ENCODE measurements at regions not wholly inside any gene's neighbourhood (a gene's known extent, or its start where the extent isn't known, plus 50 kb on each side); places are given as distances from the start of the nearest gene placed in this dataset.
A peak's percentile ranks its signal among the peaks of the same experiment; 100 is the strongest.

GRCh38 chr3:106533093-106533787, 664.4 kb upstream of the CBLB start:
- DNase-seq, result peak; percentile 4

DNA sequence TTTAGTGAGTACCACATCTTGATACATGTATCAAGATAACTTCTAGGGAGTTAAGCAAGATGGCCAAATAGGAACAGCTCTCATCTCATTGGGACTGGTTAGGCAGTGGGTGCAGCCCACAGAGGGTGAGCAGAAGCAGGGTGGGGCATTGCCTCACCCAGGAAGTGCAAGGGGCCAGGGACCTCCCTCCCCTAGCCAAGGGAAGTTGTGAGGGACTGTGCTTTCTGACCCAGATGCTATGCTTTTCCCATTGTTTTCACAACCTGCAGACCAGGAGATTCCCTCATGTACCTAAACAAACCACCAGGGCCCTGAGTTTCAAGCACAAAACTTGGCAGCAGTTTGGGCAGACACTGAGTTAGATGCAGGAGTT, 665.0 kb upstream of the CBLB start:
- no peak for DNase-seq

GRCh38 chr3:106534206-106534605, 665.4 kb upstream of the CBLB start:
- DNase-seq, result no peak

GRCh38 chr3:106540743-106541142, 671.9 kb upstream of the CBLB start:
- DNase-seq, result no peak

DNA sequence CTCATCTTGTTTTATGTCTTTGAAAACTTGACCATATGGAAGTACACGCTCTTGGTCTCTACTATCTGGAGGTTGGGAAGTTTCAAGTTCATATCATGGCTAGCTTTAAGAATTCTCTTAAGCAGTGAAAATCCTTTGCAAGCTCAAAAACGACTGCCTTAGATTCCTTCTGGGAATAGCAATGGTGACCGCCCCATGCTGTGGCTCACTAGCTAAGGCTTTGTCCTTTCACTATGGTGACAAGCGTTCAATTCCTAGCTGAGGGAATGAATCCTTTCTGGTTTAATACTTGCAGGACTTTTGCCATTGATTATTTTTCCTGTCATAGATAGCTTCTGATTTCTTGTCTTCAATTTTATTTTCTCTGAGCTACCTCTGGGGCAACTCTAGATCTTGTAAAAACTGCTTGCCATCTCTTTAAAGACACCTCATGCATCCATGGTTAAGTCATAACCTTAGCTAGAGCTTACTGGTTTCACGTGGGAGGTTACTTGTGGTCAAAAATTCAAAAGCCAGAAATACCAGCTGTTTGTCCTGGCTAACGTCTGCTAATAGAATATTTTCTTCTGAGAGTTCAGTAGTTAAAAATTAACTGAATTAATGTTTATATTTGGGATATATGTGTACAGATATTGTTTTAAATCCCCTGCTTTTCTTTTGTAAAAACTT, 673.4 kb upstream of the CBLB start:
- DNase-seq, result no peak

DNA sequence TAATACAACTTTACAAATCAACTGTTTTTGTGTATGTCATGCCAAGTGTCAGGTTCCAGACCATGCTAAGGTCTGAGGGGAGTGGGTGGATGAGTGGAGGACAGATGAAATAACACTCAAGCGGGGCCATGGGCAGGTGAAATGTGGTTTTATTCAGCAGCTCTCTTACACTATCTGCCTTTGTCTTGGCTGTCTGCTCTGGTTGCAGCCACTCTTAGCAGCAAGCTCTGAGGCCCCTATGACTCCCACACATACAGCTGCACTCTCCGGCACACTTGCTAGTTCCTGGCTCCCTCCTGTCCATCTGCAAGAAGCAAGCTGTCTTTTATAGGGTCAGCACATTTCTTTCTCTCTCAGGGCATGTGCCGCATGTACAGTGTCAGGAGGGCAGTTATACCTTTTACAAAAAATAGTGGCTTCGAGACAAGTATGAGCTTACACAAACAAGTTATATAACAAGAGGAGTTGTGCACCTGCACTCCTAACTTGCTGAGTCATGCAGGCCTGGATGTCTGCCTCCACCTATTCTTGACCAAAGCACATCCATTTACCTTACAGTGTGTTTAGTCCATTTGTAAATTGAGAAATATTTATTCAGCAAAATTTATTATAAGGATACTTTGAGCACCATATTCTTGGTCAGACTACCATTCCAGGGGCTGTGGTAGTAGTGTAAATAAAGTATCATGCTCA, 683.7 kb upstream of the CBLB start:
- no peak for DNase-seq

DNA sequence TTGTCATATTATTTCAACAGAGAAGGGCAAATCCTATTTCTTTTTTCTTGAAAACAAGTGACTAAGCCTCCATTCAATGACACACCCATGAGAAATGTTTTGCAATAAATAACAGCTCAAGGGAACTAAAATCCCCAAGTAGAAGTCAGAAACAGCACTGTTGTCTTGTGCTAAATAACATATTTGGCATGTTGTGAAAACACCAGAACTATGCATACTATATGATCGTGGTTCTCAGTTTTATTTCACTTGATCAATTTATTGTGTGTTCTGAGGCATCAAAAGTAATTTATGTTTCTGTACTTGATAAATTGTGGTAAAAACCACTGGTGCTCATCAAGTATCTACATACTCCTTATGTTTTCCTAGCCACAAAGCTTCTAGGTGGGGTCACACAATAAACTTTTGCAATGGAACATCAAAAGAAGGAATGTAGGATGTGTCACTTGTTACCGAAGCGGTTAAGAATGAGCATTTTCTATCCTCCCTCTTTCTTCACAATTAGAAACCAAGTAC, 691.7 kb upstream of the CBLB start:
- DNase-seq, result no peak

DNA sequence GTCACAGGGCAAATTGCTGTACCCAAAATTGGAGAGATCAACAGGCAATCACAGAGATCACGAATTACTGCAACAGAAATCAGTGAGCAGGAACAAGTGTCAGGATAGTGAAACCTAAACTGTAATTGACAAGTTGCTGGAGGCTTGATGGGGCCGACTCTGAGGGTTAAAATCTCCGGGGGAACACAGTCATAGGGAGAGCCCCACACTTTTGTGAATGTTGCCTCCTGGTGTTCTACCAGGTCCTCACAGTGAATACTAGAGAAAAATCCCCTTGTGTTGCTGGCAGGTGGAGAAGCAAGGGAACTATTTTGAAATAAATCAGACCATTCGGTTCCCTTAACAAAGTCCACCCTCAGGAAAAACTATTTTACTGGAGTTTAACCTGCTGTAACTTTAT, 697.5 kb upstream of the CBLB start:
- DNase-seq, result no peak

DNA sequence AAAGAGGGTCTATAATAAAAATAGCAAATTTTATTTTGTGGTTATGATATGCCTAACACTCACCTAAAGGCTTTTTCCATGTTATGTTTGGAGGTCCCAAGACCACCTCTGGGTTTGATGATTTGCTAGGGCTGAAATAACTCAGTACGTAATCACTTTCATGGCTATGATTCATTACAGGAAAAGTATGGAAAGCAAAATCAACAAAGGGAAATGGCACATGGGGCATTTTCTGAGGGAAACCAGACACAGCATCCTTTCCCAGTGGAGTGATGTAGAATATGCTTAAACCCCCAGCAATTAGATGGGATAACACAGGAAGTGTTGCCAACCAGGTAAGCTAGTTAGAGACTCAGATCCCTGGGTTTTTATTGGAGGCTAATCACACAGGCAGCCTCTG, 701.6 kb upstream of the CBLB start:
- no peak for DNase-seq

DNA sequence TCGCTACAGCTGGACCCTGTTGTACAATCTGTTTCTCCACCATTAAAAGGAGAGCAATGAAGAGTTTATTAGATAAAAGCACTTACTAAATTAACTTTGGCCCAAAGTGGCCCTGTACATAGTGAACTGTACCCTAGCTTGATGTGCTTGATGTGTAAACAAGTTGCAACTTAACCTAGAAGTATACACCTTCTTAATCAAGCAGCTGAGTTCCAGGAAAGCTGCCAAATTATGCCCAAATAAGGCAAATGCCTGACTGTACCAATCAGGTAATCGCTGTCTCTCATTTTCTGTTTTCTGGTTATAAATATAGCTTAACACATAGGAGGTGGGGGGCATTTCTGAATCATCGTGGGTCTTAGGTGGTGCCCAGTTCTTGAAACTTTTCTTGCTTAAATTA, 704.8 kb upstream of the CBLB start:
- DNase-seq, result no peak

GRCh38 chr3:106575029-106575428, 706.2 kb upstream of the CBLB start:
- DNase-seq, result no peak

DNA sequence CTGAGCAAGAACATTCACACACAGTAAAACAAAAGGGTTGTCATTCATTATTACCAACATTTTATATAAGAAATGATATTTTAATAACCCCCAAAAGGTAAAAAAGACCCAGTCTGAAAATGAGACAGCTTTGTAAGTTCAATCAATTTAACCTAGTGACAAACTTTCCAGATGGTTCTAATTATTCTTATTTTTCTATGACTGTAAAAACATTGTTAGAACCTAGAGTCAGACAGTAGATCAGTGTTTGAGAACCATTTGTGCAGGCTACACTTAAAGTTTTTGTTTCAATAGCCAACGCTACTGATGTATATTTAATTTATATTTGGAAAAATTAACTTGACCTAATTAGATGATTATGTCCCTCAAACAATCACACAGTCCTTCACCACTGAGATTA, 708.4 kb upstream of the CBLB start:
- DNase-seq, result no peak

- DNase-seq, result no peak
Measured at GRCh38 chr3:106578911-106579310, 710.1 kb upstream of the CBLB start.

DNA sequence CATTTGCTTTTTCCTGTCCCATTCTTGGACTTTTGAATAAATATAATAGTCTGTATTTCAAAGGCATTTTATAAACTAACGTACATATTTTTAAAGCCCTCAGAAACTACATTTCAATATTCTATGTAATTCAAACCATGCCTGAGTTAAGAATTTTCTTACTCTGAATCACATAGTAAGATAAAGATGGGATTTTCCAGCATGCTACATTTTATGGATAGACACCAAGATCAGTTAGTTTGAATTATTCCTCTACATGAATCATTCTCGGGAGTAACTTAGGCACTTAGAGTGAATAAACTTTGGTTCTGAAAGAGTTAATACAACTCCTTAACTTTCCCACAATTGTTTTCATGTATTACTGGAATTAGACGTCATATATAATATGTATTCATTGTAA, 713.3 kb upstream of the CBLB start:
- DNase-seq, result no peak

DNA sequence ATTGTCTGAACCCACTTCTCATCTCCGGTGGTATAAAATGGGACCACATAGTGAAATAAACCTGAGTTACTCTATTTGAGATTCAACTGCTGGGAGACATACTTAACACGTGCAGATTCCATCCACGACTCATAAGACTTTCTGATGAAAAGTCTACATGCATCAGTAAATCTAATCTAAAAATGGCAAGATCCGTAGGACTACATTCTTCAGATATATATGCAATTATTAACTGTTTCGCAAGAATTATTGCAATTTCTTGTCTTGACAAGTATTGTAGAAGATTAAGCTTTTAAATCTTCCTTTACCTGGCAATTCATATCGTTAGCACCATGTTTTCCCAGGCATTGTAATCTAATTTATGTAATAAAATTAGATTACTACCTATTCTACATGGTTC, 718.7 kb upstream of the CBLB start:
- DNase-seq, result no peak

DNA sequence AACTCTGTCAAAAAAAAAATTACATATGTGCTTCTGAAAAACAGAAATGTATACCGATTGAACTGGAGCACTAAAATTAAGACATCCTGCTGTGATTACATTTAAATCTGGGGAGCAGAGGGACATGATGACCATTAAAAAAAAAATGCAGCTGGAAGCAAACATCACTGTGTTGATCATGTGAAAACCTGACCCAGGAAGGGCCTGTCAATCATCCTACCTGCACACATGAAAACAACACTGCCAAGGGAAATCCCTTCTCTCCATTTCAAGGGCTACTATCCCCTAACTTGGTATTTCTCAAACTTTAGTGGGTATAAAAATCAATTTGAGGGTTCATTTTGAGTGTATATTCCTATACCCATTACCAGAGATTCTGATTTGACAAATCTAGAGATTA, 719.9 kb upstream of the CBLB start:
- no peak for DNase-seq

DNA sequence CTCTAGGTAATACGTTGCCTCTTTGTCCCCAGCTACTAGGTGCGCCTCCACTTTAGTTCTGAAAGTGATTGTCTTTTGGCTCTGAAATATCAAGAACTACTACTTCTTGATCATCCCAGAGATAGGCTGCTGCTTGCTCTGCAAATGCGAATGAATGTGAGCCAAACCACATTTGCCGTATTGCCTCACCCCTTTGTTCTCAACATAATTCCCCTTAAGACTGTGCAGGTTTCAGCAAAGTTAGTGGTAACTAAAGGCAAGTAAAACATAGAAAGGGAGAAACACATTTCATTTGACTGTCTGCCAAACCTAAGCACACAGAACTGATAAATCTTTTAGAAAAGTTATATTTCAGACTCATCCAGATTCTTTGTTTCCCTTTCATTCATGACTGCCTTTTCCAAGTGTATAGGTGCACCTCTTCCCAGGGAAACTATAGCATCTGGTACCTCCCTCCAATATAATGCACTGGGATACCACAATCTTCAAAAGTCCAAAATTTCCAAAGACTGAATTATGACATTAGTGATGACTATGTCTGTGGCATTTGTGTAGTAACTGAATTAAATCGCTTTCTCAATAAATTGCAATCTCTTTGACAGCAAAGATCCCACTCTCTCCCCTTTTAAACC, 720.6 kb upstream of the CBLB start:
- peak; percentile 1 for DNase-seq

DNA sequence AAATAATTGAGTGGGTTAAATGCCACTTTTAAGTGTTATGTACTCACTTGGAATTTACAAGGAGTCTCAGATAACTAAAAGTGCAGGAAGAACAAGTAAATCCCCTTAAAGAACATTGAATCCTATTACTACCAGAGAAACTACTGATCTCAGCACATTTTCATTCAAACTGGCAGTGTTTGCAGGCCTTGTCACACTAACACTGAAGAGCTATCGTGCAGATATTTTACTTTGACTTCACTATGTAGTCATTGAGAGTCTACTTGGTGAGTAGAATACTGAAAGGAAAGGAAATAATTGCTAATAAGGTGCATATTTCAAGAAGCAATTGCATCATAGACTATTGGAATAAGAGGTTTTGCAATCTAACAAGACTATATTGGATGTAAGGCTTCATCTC, 721.4 kb upstream of the CBLB start:
- no peak for DNase-seq

- DNase-seq, result no peak
Measured at GRCh38 chr3:106593381-106593780, 724.6 kb upstream of the CBLB start.

- peak; percentile 92 for DNase-seq
Measured at GRCh38 chr3:106609666-106610301, 741.0 kb upstream of the CBLB start.

DNA sequence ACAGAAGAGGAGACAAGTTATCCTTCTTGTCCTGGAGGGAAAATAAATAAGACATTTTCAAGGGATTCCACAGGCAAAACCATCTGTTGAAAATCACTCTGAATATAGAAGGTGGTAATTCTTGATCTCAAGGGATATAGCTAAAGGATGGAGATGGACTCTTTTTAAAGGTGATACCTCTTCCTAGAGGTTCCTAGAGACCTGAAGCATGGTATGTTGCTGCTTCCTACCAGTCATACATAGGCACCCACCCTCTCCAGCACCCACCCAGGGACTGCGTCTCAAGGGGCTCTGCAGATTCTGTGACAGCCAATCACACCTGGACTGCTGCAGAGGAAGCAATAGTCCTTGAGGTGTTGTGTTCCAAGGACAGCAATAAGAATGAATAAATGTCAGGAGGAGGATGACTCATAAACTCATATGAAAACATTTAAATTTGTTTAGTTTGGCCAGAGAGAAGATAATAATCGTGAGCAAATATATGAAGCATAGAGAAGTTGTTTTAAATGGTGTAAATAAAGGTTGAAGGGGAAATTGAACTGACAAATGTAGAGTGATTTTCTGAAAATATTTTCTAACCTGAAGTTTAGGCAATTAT, 741.6 kb upstream of the CBLB start:
- peak; percentile 11 for DNase-seq

DNA sequence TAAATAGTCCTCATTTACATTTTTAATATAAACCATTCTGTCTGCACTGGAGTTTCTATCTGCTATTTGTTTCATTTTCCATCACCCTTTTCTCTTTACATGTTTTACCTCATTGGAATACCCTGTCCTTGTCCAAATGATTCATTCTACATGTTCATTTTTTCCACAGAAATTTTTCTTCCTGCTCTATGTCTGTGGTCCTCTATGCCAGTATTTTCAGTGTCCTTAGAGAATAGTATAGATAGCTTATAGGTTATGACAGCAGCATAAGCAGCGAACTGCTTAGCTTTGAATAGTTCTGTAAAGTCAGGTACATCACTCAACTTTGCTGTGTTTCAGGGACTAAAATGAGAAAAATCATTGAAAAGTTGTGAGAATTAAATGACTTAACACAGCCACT, 742.3 kb upstream of the CBLB start:
- DNase-seq, result no peak
